ENCODE measurements at regions not wholly inside any gene's neighbourhood (a gene's known extent, or its start where the extent isn't known, plus 50 kb on each side); places are given as distances from the start of the nearest gene placed in this dataset.

- Histone ChIP-seq H3K4me2 (ENCODE audit: low read length) (no peak overlapping the region), H3K9me3 (ENCODE audit: low read length) (no peaks in the 10 kb centered on the region), H3K9me2 (ENCODE audit: insufficient read depth, low read length) (no peaks in the 10 kb centered on the region), H3K9ac (ENCODE audit: low read length) (no peak overlapping the region), H3K4me3 (ENCODE audit: low read length) (no peak overlapping the region), H2AFZ (ENCODE audit: low read depth, low read length) (no peak overlapping the region), H4K20me1 (ENCODE audit: insufficient read depth) (no peaks in the 10 kb centered on the region), H3F3A (ENCODE audit: insufficient read depth, low read length, poor library complexity, severe bottlenecking) (no peaks in the 10 kb centered on the region), H3K79me2 (replicated peaks; ENCODE audit: insufficient read depth, low read length) (no peaks in the 10 kb centered on the region), H3K27ac (ENCODE audit: low read length) (no peak overlapping the region), H3K36me3 (ENCODE audit: insufficient read depth, low read length) (no peaks in the 10 kb centered on the region), H3K27me3 (ENCODE audit: insufficient read depth, low read depth, low read length) (no peaks in the 10 kb centered on the region)
- TF ChIP-seq EP300 (conservative IDR thresholded peaks at IDR 0.05; ENCODE audit: poor library complexity, severe bottlenecking) (no peak), CTCF (IDR thresholded peaks at IDR 0.05; ENCODE audit: poor library complexity, severe bottlenecking) (no peak), TAF1 (IDR thresholded peaks at IDR 0.05; ENCODE audit: low read depth) (no peak), REST (IDR thresholded peaks at IDR 0.05; ENCODE audit: borderline replicate concordance) (no peak), RAD21 (conservative IDR thresholded peaks at IDR 0.05) (no peak), EZH2 (IDR thresholded peaks at IDR 0.05; ENCODE audit: borderline replicate concordance, insufficient read depth, low read length, poor library complexity, severe bottlenecking) (no peak), POLR2AphosphoS5 (IDR thresholded peaks at IDR 0.05) (no peak), SMC3 (conservative IDR thresholded peaks at IDR 0.05; ENCODE audit: poor library complexity) (no peak), MXI1 (conservative IDR thresholded peaks at IDR 0.05; ENCODE audit: poor library complexity, severe bottlenecking) (no peak)
These were observed 201.2 kb upstream of the FAM78B start for GRCh38 chr1:166368030-166368429.

- H3K9me3 ChIP-seq (ENCODE audit: low read length), result no peaks in the 10 kb centered on the region
- no peak overlapping the region for H3K4me2 ChIP-seq (ENCODE audit: low read length)
- no peaks in the 10 kb centered on the region for H3K27me3 ChIP-seq (ENCODE audit: insufficient read depth, low read depth, low read length)
- H3F3A ChIP-seq (ENCODE audit: insufficient read depth, low read length, poor library complexity, severe bottlenecking), result peaks cover 4% of the 10 kb centered on the region
- TF ChIP-seq POLR2AphosphoS5 (IDR thresholded peaks at IDR 0.05), result no peak
- TF ChIP-seq TAF1 (IDR thresholded peaks at IDR 0.05; ENCODE audit: low read depth), result no peak
- TF ChIP-seq REST (IDR thresholded peaks at IDR 0.05; ENCODE audit: borderline replicate concordance), result no peak
- TF ChIP-seq RAD21 (conservative IDR thresholded peaks at IDR 0.05), result no peak
- TF ChIP-seq MXI1 (conservative IDR thresholded peaks at IDR 0.05; ENCODE audit: poor library complexity, severe bottlenecking), result no peak
- no peak for TF ChIP-seq CTCF (IDR thresholded peaks at IDR 0.05; ENCODE audit: poor library complexity, severe bottlenecking)
- no peak for TF ChIP-seq EZH2 (IDR thresholded peaks at IDR 0.05; ENCODE audit: borderline replicate concordance, insufficient read depth, low read length, poor library complexity, severe bottlenecking)
- no peak for TF ChIP-seq SMC3 (conservative IDR thresholded peaks at IDR 0.05; ENCODE audit: poor library complexity)
- TF ChIP-seq EP300 (conservative IDR thresholded peaks at IDR 0.05; ENCODE audit: poor library complexity, severe bottlenecking), result no peak
- H4K20me1 ChIP-seq (ENCODE audit: insufficient read depth), result no peaks in the 10 kb centered on the region
- H2AFZ ChIP-seq (ENCODE audit: low read depth, low read length), result no peak overlapping the region
- H3K36me3 ChIP-seq (ENCODE audit: insufficient read depth, low read length), result no peaks in the 10 kb centered on the region
- H3K79me2 ChIP-seq (replicated peaks; ENCODE audit: insufficient read depth, low read length), result no peaks in the 10 kb centered on the region
- no peak overlapping the region for H3K4me3 ChIP-seq (ENCODE audit: low read length)
- H3K9ac ChIP-seq (ENCODE audit: low read length), result no peak overlapping the region
- no peak overlapping the region for H3K27ac ChIP-seq (ENCODE audit: low read length)
- no peaks in the 10 kb centered on the region for H3K9me2 ChIP-seq (ENCODE audit: insufficient read depth, low read length)
These were observed 211.1 kb upstream of the FAM78B start for GRCh38 chr1:166377896-166378295.

All from neural cell (in vitro differentiated cells).